ENCODE measurements at regions not wholly inside any gene's neighbourhood (a gene's known extent, or its start where the extent isn't known, plus 50 kb on each side); places are given as distances from the start of the nearest gene placed in this dataset.

DNA sequence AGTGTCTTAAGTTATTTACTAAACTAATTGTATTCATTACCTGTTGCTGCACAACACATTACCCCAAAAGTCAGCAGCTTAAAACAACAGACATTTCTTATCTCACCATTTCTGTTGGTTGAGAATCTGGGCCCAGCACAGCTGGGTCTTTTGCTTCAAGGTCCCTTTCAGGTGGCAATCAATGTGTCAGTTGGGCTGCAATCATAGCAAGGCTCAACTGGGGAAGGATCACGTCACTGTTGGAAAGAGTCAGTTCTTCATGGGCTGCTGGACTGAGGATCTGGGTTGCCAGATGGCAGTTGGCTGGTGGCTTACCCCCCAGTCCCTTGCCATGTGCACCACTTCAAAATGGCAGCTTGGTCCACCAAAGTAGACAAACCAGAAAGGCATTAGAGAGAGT is 261.2 kb downstream of the SUCLG1 start:
- ChIA-PET POLR2A (no interaction called here), CTCF (no interaction called here)
- Mint-ChIP-seq H3K36me3 (ENCODE audit: low read depth) (no peaks in the 10 kb centered on the region), H3K27ac (no peak overlapping the region), H3K4me3 (no peak overlapping the region), H3K9me3 (no peaks in the 10 kb centered on the region), H3K27me3 (peaks cover 3% of the 10 kb centered on the region), H3K4me1 (ENCODE audit: low read depth) (no peaks in the 10 kb centered on the region)
- intact Hi-C loops (cut with micrococcal nuclease): no loop called here
- no peak for ATAC-seq
- TF ChIP-seq, protein P1, sequence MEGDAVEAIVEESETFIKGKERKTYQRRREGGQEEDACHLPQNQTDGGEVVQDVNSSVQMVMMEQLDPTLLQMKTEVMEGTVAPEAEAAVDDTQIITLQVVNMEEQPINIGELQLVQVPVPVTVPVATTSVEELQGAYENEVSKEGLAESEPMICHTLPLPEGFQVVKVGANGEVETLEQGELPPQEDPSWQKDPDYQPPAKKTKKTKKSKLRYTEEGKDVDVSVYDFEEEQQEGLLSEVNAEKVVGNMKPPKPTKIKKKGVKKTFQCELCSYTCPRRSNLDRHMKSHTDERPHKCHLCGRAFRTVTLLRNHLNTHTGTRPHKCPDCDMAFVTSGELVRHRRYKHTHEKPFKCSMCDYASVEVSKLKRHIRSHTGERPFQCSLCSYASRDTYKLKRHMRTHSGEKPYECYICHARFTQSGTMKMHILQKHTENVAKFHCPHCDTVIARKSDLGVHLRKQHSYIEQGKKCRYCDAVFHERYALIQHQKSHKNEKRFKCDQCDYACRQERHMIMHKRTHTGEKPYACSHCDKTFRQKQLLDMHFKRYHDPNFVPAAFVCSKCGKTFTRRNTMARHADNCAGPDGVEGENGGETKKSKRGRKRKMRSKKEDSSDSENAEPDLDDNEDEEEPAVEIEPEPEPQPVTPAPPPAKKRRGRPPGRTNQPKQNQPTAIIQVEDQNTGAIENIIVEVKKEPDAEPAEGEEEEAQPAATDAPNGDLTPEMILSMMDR (IDR thresholded peaks at IDR 0.05): no peak
- DNase-seq: no peak

DNA sequence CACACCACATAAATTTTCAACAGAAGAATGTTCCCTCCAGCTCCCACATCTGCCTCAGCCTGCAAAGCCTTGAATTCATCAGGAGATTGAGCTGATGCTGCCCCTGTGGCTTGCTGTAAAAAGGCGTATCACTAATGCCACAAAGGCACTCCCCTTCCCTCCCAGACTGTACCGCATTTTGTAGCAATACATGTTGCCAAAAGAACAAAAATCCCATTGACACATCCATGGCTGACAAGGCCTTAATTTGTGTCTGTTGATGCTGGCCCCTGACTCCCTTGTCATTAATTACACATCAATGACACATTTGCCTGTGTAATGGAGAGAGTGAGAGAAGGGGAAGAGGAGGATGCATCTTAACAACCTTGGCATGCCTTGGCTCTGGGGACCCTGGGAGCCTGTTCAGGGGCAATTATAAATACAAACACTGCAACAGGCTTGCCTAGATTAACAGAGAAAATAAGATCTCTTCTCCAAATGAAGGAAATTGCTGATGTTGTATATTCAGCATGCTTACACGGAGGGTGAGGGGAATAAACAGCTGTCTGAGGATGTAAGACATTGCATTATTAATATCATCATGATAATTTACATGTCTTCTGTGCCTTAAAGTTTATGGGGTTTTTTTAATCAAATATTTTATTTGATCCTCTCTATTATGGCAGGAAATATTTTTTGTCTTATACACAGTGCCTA is 264.0 kb downstream of the SUCLG1 start:
- H3K27ac Mint-ChIP-seq: no peak overlapping the region
- H3K9me3 Mint-ChIP-seq: no peaks in the 10 kb centered on the region
- TF ChIP-seq, protein P1 (IDR thresholded peaks at IDR 0.05): no peak
- H3K36me3 Mint-ChIP-seq (ENCODE audit: low read depth): no peaks in the 10 kb centered on the region
- no peaks in the 10 kb centered on the region for H3K4me1 Mint-ChIP-seq (ENCODE audit: low read depth)
- DNase-seq (no peak), ATAC-seq (no peak)
- CTCF ChIA-PET: no interaction called here
- intact Hi-C loops (cut with micrococcal nuclease): no loop called here
- POLR2A ChIA-PET: no interaction called here
- no peak overlapping the region for H3K4me3 Mint-ChIP-seq
- H3K27me3 Mint-ChIP-seq: peaks cover 2% of the 10 kb centered on the region

DNA sequence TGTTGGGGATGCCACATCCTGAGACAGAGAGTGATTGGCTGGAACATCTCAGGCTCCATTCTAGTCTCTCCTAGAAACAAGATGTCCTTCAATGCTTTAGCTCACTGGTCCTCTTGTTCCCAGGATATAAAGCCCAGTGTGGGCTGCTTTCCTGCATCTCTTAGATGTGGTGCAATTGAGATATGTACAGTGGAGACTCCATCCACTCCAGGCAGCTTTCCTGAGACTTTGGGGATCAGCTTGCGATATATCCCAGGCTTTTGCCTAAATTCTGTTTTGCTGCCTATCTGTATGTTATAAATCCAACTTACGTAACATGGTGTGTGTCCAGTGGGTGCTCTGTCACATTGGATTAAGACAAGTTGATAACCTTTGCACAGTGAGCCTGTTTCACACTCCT is 264.9 kb downstream of the SUCLG1 start:
- DNase-seq (no peak), ATAC-seq (no peak)
- CTCF ChIA-PET: no interaction called here
- Mint-ChIP-seq H3K4me3 (no peak overlapping the region), H3K27me3 (peaks cover 2% of the 10 kb centered on the region), H3K4me1 (ENCODE audit: low read depth) (no peaks in the 10 kb centered on the region), H3K36me3 (ENCODE audit: low read depth) (no peaks in the 10 kb centered on the region), H3K9me3 (no peaks in the 10 kb centered on the region), H3K27ac (no peak overlapping the region)
- TF ChIP-seq, protein P1 (IDR thresholded peaks at IDR 0.05): no peak
- intact Hi-C loops (cut with micrococcal nuclease): no loop called here
- POLR2A ChIA-PET: no interaction called here

DNA sequence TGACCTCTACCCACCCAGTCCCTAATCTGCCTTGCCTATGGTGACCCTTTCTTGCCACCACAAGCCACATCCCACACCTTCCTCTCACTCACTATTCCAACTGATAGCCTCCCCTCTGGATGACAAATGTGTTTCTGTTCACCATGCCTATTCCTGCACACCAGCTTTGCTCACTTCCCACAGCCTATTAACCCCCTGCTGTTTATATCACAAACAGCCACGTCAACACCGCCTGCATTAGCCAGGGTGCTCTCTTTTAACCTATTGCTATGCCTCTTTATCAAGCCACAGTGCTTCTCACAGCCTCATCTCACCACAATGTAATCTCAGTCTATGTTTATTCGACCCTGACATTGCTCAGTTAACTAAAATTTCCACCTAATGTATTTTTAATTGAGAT is 271.8 kb downstream of the SUCLG1 start:
- intact Hi-C loops (cut with micrococcal nuclease): no loop called here
- POLR2A ChIA-PET: no interaction called here
- no peaks in the 10 kb centered on the region for H3K27me3 Mint-ChIP-seq
- H3K36me3 Mint-ChIP-seq (ENCODE audit: low read depth): no peaks in the 10 kb centered on the region
- no peak overlapping the region for H3K4me3 Mint-ChIP-seq
- ATAC-seq: no peak
- TF ChIP-seq, protein P1 (IDR thresholded peaks at IDR 0.05): no peak
- CTCF ChIA-PET: no interaction called here
- no peak for DNase-seq
- H3K9me3 Mint-ChIP-seq: no peaks in the 10 kb centered on the region
- no peaks in the 10 kb centered on the region for H3K4me1 Mint-ChIP-seq (ENCODE audit: low read depth)
- H3K27ac Mint-ChIP-seq: no peak overlapping the region

DNA sequence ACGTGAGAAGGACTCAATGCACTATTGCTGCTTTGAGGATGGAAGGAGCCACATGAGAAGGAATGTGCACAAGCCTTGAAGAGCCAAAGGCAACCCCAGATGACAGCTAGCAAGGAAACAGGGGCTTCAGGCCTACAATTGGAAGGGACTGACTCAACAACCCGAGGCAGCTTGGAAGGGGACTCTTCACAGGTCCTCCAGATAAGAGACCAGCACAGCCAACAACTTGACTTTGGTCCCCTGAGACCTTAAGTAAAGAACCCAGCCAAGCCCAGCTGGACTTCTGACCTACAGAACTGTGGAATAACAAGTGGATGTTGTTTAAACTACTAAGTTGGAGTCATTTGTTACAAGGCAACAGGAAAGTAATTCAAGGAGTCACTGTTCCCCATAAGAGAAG is 277.2 kb downstream of the SUCLG1 start:
- ATAC-seq (no peak), DNase-seq (no peak)
- Mint-ChIP-seq H3K4me3 (no peak overlapping the region), H3K9me3 (no peaks in the 10 kb centered on the region), H3K4me1 (ENCODE audit: low read depth) (no peaks in the 10 kb centered on the region), H3K27ac (no peak overlapping the region), H3K36me3 (ENCODE audit: low read depth) (no peaks in the 10 kb centered on the region), H3K27me3 (peaks cover 7% of the 10 kb centered on the region)
- ChIA-PET POLR2A (no interaction called here), CTCF (no interaction called here)
- intact Hi-C loops (cut with micrococcal nuclease): no loop called here
- TF ChIP-seq, protein P1 (IDR thresholded peaks at IDR 0.05): no peak

All from activated CD8-positive, alpha-beta T cell treated with anti-CD3 and anti-CD28 coated beads for 36 hours (primary cell).